ENCODE measurements at regions not wholly inside any gene's neighbourhood (a gene's known extent, or its start where the extent isn't known, plus 50 kb on each side); places are given as distances from the start of the nearest gene placed in this dataset.

DNA sequence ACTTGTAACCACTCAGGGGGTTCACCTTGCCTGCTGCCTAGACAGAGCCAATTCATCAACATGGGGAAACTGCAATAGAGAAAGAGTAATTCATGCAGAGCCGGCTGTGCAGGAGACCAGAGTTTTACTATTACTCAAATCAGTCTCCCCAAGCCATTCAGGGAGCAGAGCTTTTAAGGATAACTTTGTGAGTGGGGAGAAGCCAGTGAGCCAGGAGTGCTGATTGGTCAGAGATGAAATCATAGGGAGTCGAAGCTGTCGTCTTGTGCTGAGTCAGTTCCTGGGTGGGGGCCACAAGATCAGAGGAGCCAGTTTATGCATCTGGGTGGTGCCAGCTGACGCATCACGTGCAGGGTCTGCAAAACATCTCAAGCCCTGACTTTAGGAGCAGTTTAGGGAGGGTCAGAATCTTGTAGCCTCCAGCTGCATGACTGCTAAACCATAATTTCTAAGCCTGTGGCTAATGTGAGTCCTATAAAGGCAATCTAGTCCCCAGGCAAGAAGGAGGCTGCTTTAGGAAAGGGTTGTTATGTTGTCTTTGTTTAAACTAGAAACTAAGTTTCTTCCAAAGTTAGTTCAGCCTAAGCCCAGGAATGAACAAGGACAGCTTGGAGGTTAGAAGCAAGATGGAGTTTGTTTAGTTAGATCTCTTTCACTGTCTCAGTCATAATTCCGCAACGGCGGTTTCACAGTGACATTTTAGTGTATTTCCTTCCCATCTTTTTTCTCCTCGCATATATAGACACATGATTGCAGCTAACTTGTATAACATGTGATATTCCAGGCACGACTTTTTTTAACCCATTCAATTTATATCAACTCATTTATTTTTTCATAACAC, 68.9 kb upstream of the NCOR2 start:
- peak overlapping the region; percentile 45; the same call in 1 of the 2 replicates for H3K18ac ChIP-seq (ENCODE audit: low read depth, low read length)
- ATAC-seq (ENCODE audit: low read depth) (no peak), DNase-seq (peak; percentile 46)
- H3K9me3 ChIP-seq (ENCODE audit: control insufficient read depth, insufficient read depth, low read length), result peaks cover 17% of the 10 kb centered on the region; the same call in 1 of the 2 replicates
- ChIA-PET CTCF (no interaction called here), POLR2A (ENCODE audit: unreplicated experiment) (no interaction called here)
- H3K4me3 ChIP-seq (ENCODE audit: insufficient read depth, low read depth, low read length), result no peak overlapping the region
- H3K9me1 ChIP-seq (ENCODE audit: insufficient read depth, low read length), result peaks cover 6% of the 10 kb centered on the region; the same call in 1 of the 2 replicates
- 0 out of 2 replicates have a peak overlapping the region, but pooled peaks have one; percentile 49 for H3K14ac ChIP-seq (replicated peaks; ENCODE audit: low read depth, low read length)
- H2AK5ac ChIP-seq (ENCODE audit: low read depth, low read length), result no peak overlapping the region
- H2BK15ac ChIP-seq (ENCODE audit: low read depth, low read length), result no peak overlapping the region; the same call in 2 of the 3 replicates
- H3K79me1 ChIP-seq (ENCODE audit: low read depth in 1 of 2, low read length in 2 of 2), result no peaks in the 10 kb centered on the region
- 0 out of 2 replicates have a peak overlapping the region, but pooled peaks have one; percentile 20 for H3K4me2 ChIP-seq (ENCODE audit: low read depth, low read length)
- no peaks in the 10 kb centered on the region for H3K27me3 ChIP-seq (ENCODE audit: control insufficient read depth, insufficient read depth, low read length)
- peak overlapping the region; percentile 62 for H2BK120ac ChIP-seq (ENCODE audit: low read depth, low read length)
- H3K56ac ChIP-seq (ENCODE audit: extremely low read depth, insufficient read depth, low read length), result no peak overlapping the region
- peak overlapping the region; percentile 38 for H4K91ac ChIP-seq (ENCODE audit: insufficient read depth, low read depth, low read length)
- H3K23ac ChIP-seq (ENCODE audit: low read depth, low read length), result no peak overlapping the region
- peak overlapping the region; percentile 22; the same call in 1 of the 2 replicates for H3K27ac ChIP-seq (ENCODE audit: insufficient read depth, low read length)
- BruUV-seq (replicated peaks), result no TSS peak
- H4K8ac ChIP-seq (ENCODE audit: low read depth in 2 of 2, low read length in 2 of 2), result peak overlapping the region in 1 of 2 experiments; percentile 67; a peak in 2 of 4 replicates
- no peaks in the 10 kb centered on the region for H4K20me1 ChIP-seq (ENCODE audit: insufficient read depth, low read length)
- intact Hi-C loops (cut with micrococcal nuclease) (no loop called here), dilution Hi-C loops (cut with HindIII; ENCODE audit: low sequenced_read_pairs, unreplicated experiment) (no loop called here), in situ Hi-C loops (cut with MboI; ENCODE audit: low sequenced_read_pairs) (no loop called here)
- no peak overlapping the region for H2AFZ ChIP-seq (replicated peaks; ENCODE audit: low read length, poor library complexity)
- H3K9ac ChIP-seq (ENCODE audit: low read depth, low read length), result no peak overlapping the region
- WGBS, 2 experiments (ENCODE audit: extremely low coverage in 2 of 2, insufficient read length in 1 of 2), result 0% methylated on average over 2 of the region's 10 CpGs; no CpG with 5 or more reads in 1 of the 2 experiments
- no peak overlapping the region for H2AK9ac ChIP-seq (replicated peaks; ENCODE audit: low read depth, low read length, poor library complexity)
- no peak for TF ChIP-seq CTCF (conservative IDR thresholded peaks at IDR 0.05; ENCODE audit: low read depth, low read length)
- TF ChIP-seq USF2 (IDR thresholded peaks at IDR 0.05; ENCODE audit: low read depth, low read length), result peak; percentile 83
- TF ChIP-seq NFE2L2 (IDR thresholded peaks at IDR 0.05; ENCODE audit: low read depth, low read length), result peak; percentile 38; the same call in 1 of the 2 replicates
- peak; percentile 62; the same call in 1 of the 2 replicates for TF ChIP-seq MAZ (IDR thresholded peaks at IDR 0.05; ENCODE audit: borderline replicate concordance, low read depth, low read length)
- TF ChIP-seq SMC3 (IDR thresholded peaks at IDR 0.05; ENCODE audit: low read depth, low read length), result no peak
- peak; percentile 35; the same call in 1 of the 2 replicates for TF ChIP-seq MAFK (IDR thresholded peaks at IDR 0.05; ENCODE audit: low read depth, low read length)
- peak; percentile 78; the same call in 1 of the 2 replicates for TF ChIP-seq BHLHE40 (IDR thresholded peaks at IDR 0.05; ENCODE audit: low read depth, low read length)
- H3K36me3 ChIP-seq (ENCODE audit: control insufficient read depth, insufficient read depth, low read length), result no peaks in the 10 kb centered on the region
- H2BK20ac ChIP-seq (ENCODE audit: low read depth, low read length), result peak overlapping the region; percentile 23; the same call in 1 of the 2 replicates
- H3K4ac ChIP-seq (ENCODE audit: low read depth, low read length), result peak overlapping the region; percentile 37; the same call in 1 of the 2 replicates
- 0 out of 2 replicates have a peak overlapping the region, but pooled peaks have one; percentile 19 for H4K5ac ChIP-seq (ENCODE audit: low read depth, low read length)
- H2BK5ac ChIP-seq (ENCODE audit: low read depth, low read length, poor library complexity, severe bottlenecking), result peak overlapping the region; percentile 41
- H3K4me1 ChIP-seq (ENCODE audit: control insufficient read depth, insufficient read depth, low read length), result peaks cover 17% of the 10 kb centered on the region

All from IMR-90 (cell line).